GM12878 (cell line): ENCODE measurements at regions not wholly inside any gene's neighbourhood (a gene's known extent, or its start where the extent isn't known, plus 50 kb on each side); places are given as distances from the start of the nearest gene placed in this dataset.

Source experiments
- ATF2 ChIP-seq: IDR thresholded peaks from 2 replicates; pipeline ENCODE4 v1.6.1; 2012; ENCODE audit warnings: low read length, inconsistent platforms
- BCL3 ChIP-seq: IDR thresholded peaks from 2 replicates; pipeline ENCODE4 v1.6.1; 2011; ENCODE audit warnings: borderline replicate concordance, low read depth, mild to moderate bottlenecking, moderate library complexity, low read length; ENCODE audit not compliant: insufficient read depth, poor library complexity, severe bottlenecking
- CHD1 ChIP-seq: IDR thresholded peaks from 2 replicates; pipeline ENCODE4 v1.6.1; 2012; ENCODE audit warnings: low read depth, low read length, improper control_type of control experiment
- PAX8 ChIP-seq: fragments of 450-650 bp; IDR thresholded peaks from 2 replicates; pipeline ENCODE4 v1.6.1; 2017; ENCODE audit warnings: mild to moderate bottlenecking, moderate library complexity
- POLR2AphosphoS2 ChIP-seq: IDR thresholded peaks from 2 replicates; pipeline ENCODE4 v1.6.1; 2011; ENCODE audit warnings: low read depth, mild to moderate bottlenecking, low read length, improper control_type of control experiment, moderate library complexity
- USF1 ChIP-seq: IDR thresholded peaks from 2 replicates; pipeline ENCODE4 v1.6.1; 2011; ENCODE audit warnings: borderline replicate concordance, low read depth, mild to moderate bottlenecking, moderate library complexity, mixed read lengths, low read length; ENCODE audit not compliant: insufficient read depth; ENCODE audit errors: extremely low read length
- ZZZ3 ChIP-seq: IDR thresholded peaks from 2 replicates; pipeline ENCODE4 v1.6.1; 2011; ENCODE audit warnings: low read depth; ENCODE audit not compliant: control insufficient read depth, insufficient read length
- TF ChIP-seq, protein P1 (sequence below): IDR thresholded peaks from 2 replicates; pipeline ENCODE4 v1.6.1; 2011; ENCODE audit warnings: low read depth, low read length, improper control_type of control experiment, borderline replicate concordance
- TF ChIP-seq, protein P2 (sequence below), 3 experiments: IDR thresholded peaks in 2 of 3; conservative IDR thresholded peaks in 1 of 3; 2 replicates each; pipeline ENCODE4 v1.5.1; 2011; ENCODE audit warnings: low read depth in 3 of 3, low read length in 3 of 3, mild to moderate bottlenecking in 3 of 3, control low read depth in 2 of 3, moderate library complexity in 2 of 3, inconsistent platforms in 1 of 3, mixed read lengths in 1 of 3; ENCODE audit not compliant: control insufficient read depth in 2 of 3, insufficient read depth in 1 of 3; ENCODE audit errors: extremely low read depth in 1 of 3

GRCh38 chr9:134535171-134535570, 106.4 kb upstream of the COL5A1 start:
- no peak for TF ChIP-seq CHD1
- no peak for TF ChIP-seq ATF2
- TF ChIP-seq USF1: no peak
- no peak for TF ChIP-seq BCL3
- no peak for TF ChIP-seq POLR2AphosphoS2
- no peak for TF ChIP-seq PAX8
- TF ChIP-seq, protein P1, sequence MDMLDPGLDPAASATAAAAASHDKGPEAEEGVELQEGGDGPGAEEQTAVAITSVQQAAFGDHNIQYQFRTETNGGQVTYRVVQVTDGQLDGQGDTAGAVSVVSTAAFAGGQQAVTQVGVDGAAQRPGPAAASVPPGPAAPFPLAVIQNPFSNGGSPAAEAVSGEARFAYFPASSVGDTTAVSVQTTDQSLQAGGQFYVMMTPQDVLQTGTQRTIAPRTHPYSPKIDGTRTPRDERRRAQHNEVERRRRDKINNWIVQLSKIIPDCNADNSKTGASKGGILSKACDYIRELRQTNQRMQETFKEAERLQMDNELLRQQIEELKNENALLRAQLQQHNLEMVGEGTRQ: no peak
- TF ChIP-seq ZZZ3: no peak
- TF ChIP-seq, protein P2, sequence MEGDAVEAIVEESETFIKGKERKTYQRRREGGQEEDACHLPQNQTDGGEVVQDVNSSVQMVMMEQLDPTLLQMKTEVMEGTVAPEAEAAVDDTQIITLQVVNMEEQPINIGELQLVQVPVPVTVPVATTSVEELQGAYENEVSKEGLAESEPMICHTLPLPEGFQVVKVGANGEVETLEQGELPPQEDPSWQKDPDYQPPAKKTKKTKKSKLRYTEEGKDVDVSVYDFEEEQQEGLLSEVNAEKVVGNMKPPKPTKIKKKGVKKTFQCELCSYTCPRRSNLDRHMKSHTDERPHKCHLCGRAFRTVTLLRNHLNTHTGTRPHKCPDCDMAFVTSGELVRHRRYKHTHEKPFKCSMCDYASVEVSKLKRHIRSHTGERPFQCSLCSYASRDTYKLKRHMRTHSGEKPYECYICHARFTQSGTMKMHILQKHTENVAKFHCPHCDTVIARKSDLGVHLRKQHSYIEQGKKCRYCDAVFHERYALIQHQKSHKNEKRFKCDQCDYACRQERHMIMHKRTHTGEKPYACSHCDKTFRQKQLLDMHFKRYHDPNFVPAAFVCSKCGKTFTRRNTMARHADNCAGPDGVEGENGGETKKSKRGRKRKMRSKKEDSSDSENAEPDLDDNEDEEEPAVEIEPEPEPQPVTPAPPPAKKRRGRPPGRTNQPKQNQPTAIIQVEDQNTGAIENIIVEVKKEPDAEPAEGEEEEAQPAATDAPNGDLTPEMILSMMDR (IDR thresholded peaks at IDR 0.05 in 2 of 3, conservative IDR thresholded peaks at IDR 0.05 in 1 of 3; ENCODE audit: control insufficient read depth in 2 of 3, extremely low read depth in 1 of 3, insufficient read depth in 1 of 3, low read depth in 3 of 3, low read length in 3 of 3): no peak
